Loucy (cell line): ENCODE measurements at regions not wholly inside any gene's neighbourhood (a gene's known extent, or its start where the extent isn't known, plus 50 kb on each side); places are given as distances from the start of the nearest gene placed in this dataset.
A peak's percentile ranks its signal among the peaks of the same experiment; 100 is the strongest.

Experiments
- H2AFZ ChIP-seq: fragments of 200-600 bp; sonication (generic); 2 replicates; pipeline ENCODE4 v1.6.0; 2016; ENCODE audit warnings: antibody characterized with exemption, mild to moderate bottlenecking, low read length, moderate library complexity
- H3F3A ChIP-seq: fragments of 200-600 bp; 2 replicates; pipeline ENCODE4 v1.6.0; 2016; ENCODE audit warnings: antibody characterized with exemption, low read depth, mild to moderate bottlenecking
- H3K27me3 ChIP-seq: fragments of 200-600 bp; sonication (generic); 2 replicates; pipeline ENCODE4 v1.6.1; 2014; ENCODE audit warnings: low read length, mild to moderate bottlenecking; ENCODE audit not compliant: insufficient read depth, poor library complexity, severe bottlenecking
- H3K36me3 ChIP-seq: fragments of 200-600 bp; sonication (generic); 2 replicates; pipeline ENCODE4 v1.6.1; 2016; ENCODE audit warnings: low read length; ENCODE audit not compliant: insufficient read depth
- H3K4me1 ChIP-seq: fragments of 200-600 bp; sonication (generic); 2 replicates; pipeline ENCODE4 v1.5.1; 2014; ENCODE audit warnings: low read length, mild to moderate bottlenecking; ENCODE audit not compliant: insufficient read depth, poor library complexity, severe bottlenecking
- H3K4me2 ChIP-seq: fragments of 200-600 bp; sonication (generic); 2 replicates; pipeline ENCODE4 v1.6.0; 2014; ENCODE audit warnings: antibody characterized with exemption, low read length, low read depth, mild to moderate bottlenecking; ENCODE audit not compliant: poor library complexity, severe bottlenecking
- H3K4me3 ChIP-seq: fragments of 200-600 bp; sonication (generic); 2 replicates; pipeline ENCODE4 v1.5.1; 2014; ENCODE audit warnings: low read length, mild to moderate bottlenecking, mixed read lengths; ENCODE audit not compliant: poor library complexity, severe bottlenecking
- H3K79me2 ChIP-seq: fragments of 200-600 bp; sonication (generic); 2 replicates; pipeline ENCODE4 v1.6.1; 2014; ENCODE audit warnings: low read length; ENCODE audit not compliant: insufficient read depth
- H3K9ac ChIP-seq: fragments of 200-600 bp; sonication (generic); 2 replicates; pipeline ENCODE4 v1.6.0; 2014; ENCODE audit warnings: mild to moderate bottlenecking, low read depth, low read length, moderate library complexity; ENCODE audit not compliant: poor library complexity, severe bottlenecking
- H3K9me2 ChIP-seq: fragments of 200-600 bp; sonication (generic); replicated peaks from 2 replicates; pipeline ENCODE4 v1.6.1; 2016; ENCODE audit warnings: low read depth, low read length, mixed read lengths
- H3K9me3 ChIP-seq: fragments of 200-600 bp; sonication (generic); 2 replicates; pipeline ENCODE4 v1.6.1; 2014; ENCODE audit warnings: mild to moderate bottlenecking, antibody characterized with exemption, low read length, low read depth; ENCODE audit not compliant: insufficient read depth
- H4K20me1 ChIP-seq: fragments of 200-600 bp; sonication (generic); 2 replicates; pipeline ENCODE4 v1.6.0; 2014; ENCODE audit warnings: antibody characterized with exemption, low read length, mild to moderate bottlenecking; ENCODE audit not compliant: insufficient read depth, poor library complexity, severe bottlenecking
- CTCF ChIP-seq: fragments of 200-600 bp; sonication (generic); conservative IDR thresholded peaks from 2 replicates; pipeline ENCODE4 v1.5.1; 2014; ENCODE audit warnings: mild to moderate bottlenecking, antibody characterized with exemption, low read length
- EZH2phosphoT487 ChIP-seq: fragments of 200-600 bp; IDR thresholded peaks from 2 replicates; pipeline ENCODE4 v1.6.1; 2018; ENCODE audit warnings: antibody characterized with exemption, mild to moderate bottlenecking, moderate library complexity, borderline replicate concordance

GRCh38 chr1:234985007-234985370, 143.6 kb downstream of the TOMM20 start:
- Histone ChIP-seq H3K4me2 (no peak overlapping the region), H3K4me1 (peaks cover 42% of the 10 kb centered on the region), H3F3A (no peaks in the 10 kb centered on the region; the same call in 1 of the 2 replicates)

GRCh38 chr1:234983564-234984238, 144.9 kb downstream of the TOMM20 start:
- H4K20me1 ChIP-seq: no peaks in the 10 kb centered on the region
- peaks cover 52% of the 10 kb centered on the region for H3K4me1 ChIP-seq
- TF ChIP-seq EZH2phosphoT487 (no peak), CTCF (no peak)
- H3K36me3 ChIP-seq: no peaks in the 10 kb centered on the region
- H3F3A ChIP-seq: no peaks in the 10 kb centered on the region; the same call in 1 of the 2 replicates
- H3K9me2 ChIP-seq: no peaks in the 10 kb centered on the region
- H3K9me3 ChIP-seq: no peaks in the 10 kb centered on the region
- no peaks in the 10 kb centered on the region for H3K27me3 ChIP-seq
- peaks cover 16% of the 10 kb centered on the region for H3K79me2 ChIP-seq
- H2AFZ ChIP-seq: no peak overlapping the region
- peak overlapping the region; percentile 14 for H3K4me2 ChIP-seq
- H3K4me3 ChIP-seq: no peak overlapping the region
- H3K9ac ChIP-seq: peak overlapping the region; percentile 35

More at GRCh38 chr1:234985007-234985370, 143.6 kb downstream of the TOMM20 start:
- Histone ChIP-seq H3K9ac (no peak overlapping the region), H3K4me3 (no peak overlapping the region), H4K20me1 (no peaks in the 10 kb centered on the region), H3K79me2 (peaks cover 4% of the 10 kb centered on the region), H3K27me3 (no peaks in the 10 kb centered on the region), H3K9me2 (no peaks in the 10 kb centered on the region), H3K9me3 (no peaks in the 10 kb centered on the region), H2AFZ (no peak overlapping the region), H3K36me3 (no peaks in the 10 kb centered on the region)
- no peak for TF ChIP-seq CTCF
- TF ChIP-seq EZH2phosphoT487: no peak

- no peaks in the 10 kb centered on the region for H3K9me3 ChIP-seq
- H2AFZ ChIP-seq: no peak overlapping the region
- peak overlapping the region; percentile 69 for H3K4me2 ChIP-seq
These were observed 146.9 kb downstream of the TOMM20 start for GRCh38 chr1:234981758-234982157.

More at GRCh38 chr1:234981758-234982157, 146.9 kb downstream of the TOMM20 start:
- no peaks in the 10 kb centered on the region for H3K27me3 ChIP-seq
- no peaks in the 10 kb centered on the region for H3K9me2 ChIP-seq
- H3F3A ChIP-seq: no peaks in the 10 kb centered on the region; the same call in 1 of the 2 replicates
- no peaks in the 10 kb centered on the region for H3K36me3 ChIP-seq
- H3K79me2 ChIP-seq: peaks cover 21% of the 10 kb centered on the region
- peak overlapping the region; percentile 63 for H3K4me3 ChIP-seq
- TF ChIP-seq CTCF (no peak), EZH2phosphoT487 (no peak)
- H4K20me1 ChIP-seq: no peaks in the 10 kb centered on the region
- peaks cover 64% of the 10 kb centered on the region for H3K4me1 ChIP-seq
- H3K9ac ChIP-seq: peak overlapping the region; percentile 78
